ENCODE measurements at regions not wholly inside any gene's neighbourhood (a gene's known extent, or its start where the extent isn't known, plus 50 kb on each side); places are given as distances from the start of the nearest gene placed in this dataset.

DNA sequence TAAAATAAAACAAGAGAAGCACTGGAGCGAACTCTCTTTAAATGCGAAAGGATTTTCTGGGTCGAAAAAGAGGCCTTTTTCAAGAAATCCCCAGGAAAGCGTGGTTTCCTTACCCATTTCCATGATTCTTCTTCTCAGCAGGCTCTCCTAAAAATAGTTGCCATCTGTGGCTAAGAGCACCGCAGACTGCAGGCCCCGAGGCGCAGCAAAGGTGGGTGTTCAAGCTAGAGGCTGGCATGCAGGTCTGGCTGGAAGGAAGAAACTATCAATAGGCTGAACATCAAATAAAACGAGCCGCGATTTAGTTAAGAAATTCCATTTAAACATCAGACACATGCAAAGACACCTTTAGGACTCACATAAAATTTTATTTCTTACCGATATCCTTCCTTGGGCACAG, 135.1 kb downstream of the ADAMTS1 start:
- TF ChIP-seq, protein P1, sequence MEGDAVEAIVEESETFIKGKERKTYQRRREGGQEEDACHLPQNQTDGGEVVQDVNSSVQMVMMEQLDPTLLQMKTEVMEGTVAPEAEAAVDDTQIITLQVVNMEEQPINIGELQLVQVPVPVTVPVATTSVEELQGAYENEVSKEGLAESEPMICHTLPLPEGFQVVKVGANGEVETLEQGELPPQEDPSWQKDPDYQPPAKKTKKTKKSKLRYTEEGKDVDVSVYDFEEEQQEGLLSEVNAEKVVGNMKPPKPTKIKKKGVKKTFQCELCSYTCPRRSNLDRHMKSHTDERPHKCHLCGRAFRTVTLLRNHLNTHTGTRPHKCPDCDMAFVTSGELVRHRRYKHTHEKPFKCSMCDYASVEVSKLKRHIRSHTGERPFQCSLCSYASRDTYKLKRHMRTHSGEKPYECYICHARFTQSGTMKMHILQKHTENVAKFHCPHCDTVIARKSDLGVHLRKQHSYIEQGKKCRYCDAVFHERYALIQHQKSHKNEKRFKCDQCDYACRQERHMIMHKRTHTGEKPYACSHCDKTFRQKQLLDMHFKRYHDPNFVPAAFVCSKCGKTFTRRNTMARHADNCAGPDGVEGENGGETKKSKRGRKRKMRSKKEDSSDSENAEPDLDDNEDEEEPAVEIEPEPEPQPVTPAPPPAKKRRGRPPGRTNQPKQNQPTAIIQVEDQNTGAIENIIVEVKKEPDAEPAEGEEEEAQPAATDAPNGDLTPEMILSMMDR (IDR thresholded peaks at IDR 0.05), result no peak
- TF ChIP-seq EZH2 (IDR thresholded peaks at IDR 0.05; ENCODE audit: borderline replicate concordance, insufficient read depth, low read depth, low read length, poor library complexity, severe bottlenecking), result no peak

Data from B cell (primary cell).